K562 (cell line): ENCODE measurements at regions not wholly inside any gene's neighbourhood (a gene's known extent, or its start where the extent isn't known, plus 50 kb on each side); places are given as distances from the start of the nearest gene placed in this dataset.

ENCODE experiments used
- CHD4 ChIP-seq: fragments of 200-600 bp; sonication (generic); IDR thresholded peaks from 3 replicates; pipeline ENCODE4 v1.6.1; 2012; ENCODE audit warnings: low read depth, mild to moderate bottlenecking, mixed read lengths, low read length, inconsistent platforms; ENCODE audit not compliant: insufficient read depth, insufficient replicate concordance, poor library complexity, severe bottlenecking
- CSDE1 ChIP-seq, 2 experiments: fragments of 450-650 bp; IDR thresholded peaks; 2 replicates each; pipeline ENCODE4 v1.6.1; 2016; ENCODE audit warnings: mild to moderate bottlenecking in 1 of 2
- CTCF ChIP-seq, 3 experiments: IDR thresholded peaks in 2 of 3; conservative IDR thresholded peaks in 1 of 3; 2 replicates each; pipeline ENCODE4 v1.5.1; 2011 to 2012; ENCODE audit warnings: low read length in 3 of 3, mild to moderate bottlenecking in 3 of 3, control low read depth in 2 of 3, improper control_type of control experiment in 1 of 3, inconsistent platforms in 1 of 3, low read depth in 1 of 3, mixed read lengths in 1 of 3, moderate library complexity in 1 of 3; ENCODE audit not compliant: insufficient read depth in 2 of 3
- JUND ChIP-seq, 2 experiments: IDR thresholded peaks; 2 replicates in 1 of 2; 3 replicates in 1 of 2; pipeline ENCODE4 v1.6.1; 2011; ENCODE audit warnings: borderline replicate concordance in 2 of 2, low read depth in 2 of 2, low read length in 2 of 2, improper control_type of control experiment in 1 of 2, missing biosample characterization in 1 of 2, missing genetic modification characterization in 1 of 2, missing genetic modification reagents in 1 of 2
- POLR2AphosphoS5 ChIP-seq: IDR thresholded peaks from 2 replicates; pipeline ENCODE4 v1.6.1; 2011; ENCODE audit warnings: mild to moderate bottlenecking, low read depth, low read length, moderate library complexity; ENCODE audit not compliant: control insufficient read depth, insufficient read depth
- RBM15 ChIP-seq: fragments of 200-400 bp; formaldehyde crosslinking; IDR thresholded peaks from 2 replicates; pipeline ENCODE4 v1.6.1; 2018; ENCODE audit warnings: mild to moderate bottlenecking, low read length, moderate library complexity; ENCODE audit not compliant: insufficient read depth
- SETDB1 ChIP-seq: IDR thresholded peaks from one replicate; pipeline ENCODE4 v1.6.1; 2012; ENCODE audit warnings: low read length, control low read depth, inconsistent platforms
- UBTF ChIP-seq, 2 experiments: IDR thresholded peaks; 2 replicates each; pipeline ENCODE4 v1.6.1; 2012; ENCODE audit warnings: improper control_type of control experiment in 2 of 2, low read depth in 2 of 2, low read length in 2 of 2, borderline replicate concordance in 1 of 2
- XRCC3 ChIP-seq: fragments of 450-650 bp; IDR thresholded peaks from 2 replicates; pipeline ENCODE4 v1.6.1; 2017; ENCODE audit warnings: mild to moderate bottlenecking, moderate library complexity
- ZNF121 ChIP-seq: sonication (generic); formaldehyde crosslinking; conservative IDR thresholded peaks from 2 replicates; pipeline ENCODE4 v1.8.0; 2022; ENCODE audit warnings: missing genetic modification reagents
- ZNF436 ChIP-seq: fragments of 250-450, 450-650 bp; sonication (Bioruptor Pico); formaldehyde crosslinking; IDR thresholded peaks from 2 replicates; pipeline ENCODE4 v1.7.0; 2020; ENCODE audit warnings: mild to moderate bottlenecking
- TF ChIP-seq, protein P1 (sequence below): fragments of 150-350 bp; conservative IDR thresholded peaks from 2 replicates; pipeline ENCODE4 v1.6.1; 2014; ENCODE audit warnings: low read length
- TF ChIP-seq, protein P2 (sequence below), 2 experiments: fragments of 450-650 bp; IDR thresholded peaks; 2 replicates each; pipeline ENCODE4 v1.6.1; 2016

DNA sequence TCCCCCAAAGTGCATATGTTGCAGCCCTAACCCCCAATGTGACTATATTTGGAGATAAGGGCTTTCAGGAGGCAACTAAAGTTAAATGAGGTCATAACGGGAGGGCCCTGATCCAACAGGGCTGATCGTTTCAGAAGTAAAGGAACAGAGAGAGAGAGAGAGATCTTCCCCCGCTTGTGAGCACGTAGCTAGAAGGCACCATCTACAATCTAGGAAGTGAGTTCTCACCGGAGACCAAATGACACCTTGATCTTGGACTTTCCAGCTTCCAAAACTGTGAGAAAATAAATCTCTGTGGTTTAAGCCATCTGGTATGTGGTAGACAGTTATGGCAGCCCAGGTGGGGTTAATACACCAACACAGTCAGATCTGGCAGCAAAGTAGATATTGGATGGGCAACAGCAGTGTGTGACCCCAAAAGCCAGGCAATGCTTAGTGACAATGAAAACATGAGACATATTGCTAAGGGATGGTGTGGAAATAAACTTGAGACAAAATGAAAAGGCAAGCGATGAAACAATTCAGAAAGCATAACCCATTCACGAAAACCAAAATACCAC is 147.2 kb upstream of the GSC start:
- TF ChIP-seq ZNF121 (CRISPR knock-in tag) (no peak), CSDE1 (IDR thresholded peaks at IDR 0.05) (no peak), CTCF (IDR thresholded peaks at IDR 0.05 in 2 of 3, conservative IDR thresholded peaks at IDR 0.05 in 1 of 3; ENCODE audit: insufficient read depth in 2 of 3, low read depth in 1 of 3, low read length in 3 of 3) (no peak), RBM15 (no peak), UBTF (IDR thresholded peaks at IDR 0.05; ENCODE audit: borderline replicate concordance in 1 of 2, low read depth in 2 of 2, low read length in 2 of 2) (no peak), CHD4 (no peak), POLR2AphosphoS5 (no peak), JUND (IDR thresholded peaks at IDR 0.05; ENCODE audit: borderline replicate concordance, low read depth, low read length) (no peak), JUND (tag; IDR thresholded peaks at IDR 0.05; ENCODE audit: borderline replicate concordance, low read depth, low read length) (no peak), ZNF436 (CRISPR knock-in tag) (no peak), SETDB1 (no peak), XRCC3 (no peak)
- TF ChIP-seq, protein P1, sequence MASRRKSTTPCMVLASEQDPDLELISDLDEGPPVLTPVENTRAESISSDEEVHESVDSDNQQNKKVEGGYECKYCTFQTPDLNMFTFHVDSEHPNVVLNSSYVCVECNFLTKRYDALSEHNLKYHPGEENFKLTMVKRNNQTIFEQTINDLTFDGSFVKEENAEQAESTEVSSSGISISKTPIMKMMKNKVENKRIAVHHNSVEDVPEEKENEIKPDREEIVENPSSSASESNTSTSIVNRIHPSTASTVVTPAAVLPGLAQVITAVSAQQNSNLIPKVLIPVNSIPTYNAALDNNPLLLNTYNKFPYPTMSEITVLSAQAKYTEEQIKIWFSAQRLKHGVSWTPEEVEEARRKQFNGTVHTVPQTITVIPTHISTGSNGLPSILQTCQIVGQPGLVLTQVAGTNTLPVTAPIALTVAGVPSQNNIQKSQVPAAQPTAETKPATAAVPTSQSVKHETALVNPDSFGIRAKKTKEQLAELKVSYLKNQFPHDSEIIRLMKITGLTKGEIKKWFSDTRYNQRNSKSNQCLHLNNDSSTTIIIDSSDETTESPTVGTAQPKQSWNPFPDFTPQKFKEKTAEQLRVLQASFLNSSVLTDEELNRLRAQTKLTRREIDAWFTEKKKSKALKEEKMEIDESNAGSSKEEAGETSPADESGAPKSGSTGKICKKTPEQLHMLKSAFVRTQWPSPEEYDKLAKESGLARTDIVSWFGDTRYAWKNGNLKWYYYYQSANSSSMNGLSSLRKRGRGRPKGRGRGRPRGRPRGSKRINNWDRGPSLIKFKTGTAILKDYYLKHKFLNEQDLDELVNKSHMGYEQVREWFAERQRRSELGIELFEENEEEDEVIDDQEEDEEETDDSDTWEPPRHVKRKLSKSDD, result no peak
- TF ChIP-seq, protein P2, sequence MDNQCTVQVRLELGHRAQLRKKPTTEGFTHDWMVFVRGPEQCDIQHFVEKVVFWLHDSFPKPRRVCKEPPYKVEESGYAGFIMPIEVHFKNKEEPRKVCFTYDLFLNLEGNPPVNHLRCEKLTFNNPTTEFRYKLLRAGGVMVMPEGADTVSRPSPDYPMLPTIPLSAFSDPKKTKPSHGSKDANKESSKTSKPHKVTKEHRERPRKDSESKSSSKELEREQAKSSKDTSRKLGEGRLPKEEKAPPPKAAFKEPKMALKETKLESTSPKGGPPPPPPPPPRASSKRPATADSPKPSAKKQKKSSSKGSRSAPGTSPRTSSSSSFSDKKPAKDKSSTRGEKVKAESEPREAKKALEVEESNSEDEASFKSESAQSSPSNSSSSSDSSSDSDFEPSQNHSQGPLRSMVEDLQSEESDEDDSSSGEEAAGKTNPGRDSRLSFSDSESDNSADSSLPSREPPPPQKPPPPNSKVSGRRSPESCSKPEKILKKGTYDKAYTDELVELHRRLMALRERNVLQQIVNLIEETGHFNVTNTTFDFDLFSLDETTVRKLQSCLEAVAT (IDR thresholded peaks at IDR 0.05), result no peak
